ENCODE measurements at regions not wholly inside any gene's neighbourhood (a gene's known extent, or its start where the extent isn't known, plus 50 kb on each side); places are given as distances from the start of the nearest gene placed in this dataset.
"Not testable (repeated sequence)": the region's sequence is repeated elsewhere in the genome, so short reads cannot be mapped to it uniquely, and the experiment has no call there.

DNA sequence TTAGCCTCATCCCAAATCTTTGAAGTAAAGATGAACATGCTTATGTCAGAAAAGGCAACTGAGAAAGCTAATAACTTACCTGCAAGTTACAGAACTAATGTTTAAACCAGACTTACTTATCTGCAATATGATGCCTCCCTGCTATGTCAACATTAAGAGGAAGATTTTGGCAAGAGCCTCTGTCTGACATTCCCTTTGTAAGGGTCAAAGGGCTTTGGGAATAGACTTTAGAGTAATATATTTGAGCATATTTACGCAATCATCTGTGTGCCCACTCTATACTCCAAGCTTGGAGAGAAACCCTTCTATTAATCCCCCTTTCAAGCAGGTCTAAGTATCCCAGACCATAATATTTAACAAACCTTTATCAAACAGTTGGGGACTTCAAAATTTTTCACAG, 389.4 kb downstream of the NPIPA8 start:
- DNase-seq (ENCODE audit: low read depth in 4 of 4, low spot score in 2 of 4): no peak

DNA sequence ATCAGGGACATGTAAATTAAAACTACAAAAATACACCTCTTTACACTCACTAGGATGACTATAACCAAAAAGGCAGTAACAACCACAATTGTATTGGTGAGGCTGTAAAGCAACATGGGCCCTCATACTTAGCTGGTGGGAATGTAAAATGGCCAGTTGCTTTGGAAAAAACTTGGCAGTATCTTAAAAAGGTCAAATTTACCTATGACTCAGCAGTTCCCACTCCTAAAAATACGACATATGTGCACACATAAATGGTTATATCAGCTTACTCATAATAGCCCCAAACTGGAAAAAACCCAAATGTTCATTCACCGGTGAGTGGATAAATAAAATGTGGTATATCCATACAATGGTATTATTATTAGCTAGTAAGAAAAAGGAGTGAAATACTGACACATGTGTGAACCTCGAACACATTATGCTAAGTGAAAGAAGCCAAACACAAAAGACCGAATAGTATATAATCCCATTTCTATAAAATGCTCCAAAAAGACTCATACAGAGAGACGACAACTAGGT, 391.4 kb downstream of the NPIPA8 start:
- DNase-seq (ENCODE audit: low read depth in 4 of 4, low spot score in 2 of 4): no peak

DNA sequence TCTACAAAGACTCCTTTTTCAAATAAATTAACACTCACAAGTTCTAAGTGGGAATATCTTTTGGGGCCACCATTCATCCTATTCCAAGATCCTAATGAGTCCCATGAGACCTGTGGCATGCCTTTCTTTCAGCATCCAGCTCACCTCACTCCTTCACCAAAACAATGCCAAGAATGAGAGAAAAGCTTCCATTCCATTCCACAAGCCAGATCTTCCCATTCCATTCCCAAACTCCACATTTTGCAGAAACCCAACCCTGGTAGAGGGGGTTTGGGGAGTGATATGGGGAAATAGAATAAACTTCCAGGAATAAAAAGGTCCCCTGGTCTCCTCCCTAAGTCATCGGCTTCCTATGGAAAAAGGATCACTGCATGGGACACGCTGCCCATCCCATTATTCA, 392.2 kb downstream of the NPIPA8 start:
- DNase-seq (ENCODE audit: low read depth in 4 of 4, low spot score in 2 of 4): no peak

DNA sequence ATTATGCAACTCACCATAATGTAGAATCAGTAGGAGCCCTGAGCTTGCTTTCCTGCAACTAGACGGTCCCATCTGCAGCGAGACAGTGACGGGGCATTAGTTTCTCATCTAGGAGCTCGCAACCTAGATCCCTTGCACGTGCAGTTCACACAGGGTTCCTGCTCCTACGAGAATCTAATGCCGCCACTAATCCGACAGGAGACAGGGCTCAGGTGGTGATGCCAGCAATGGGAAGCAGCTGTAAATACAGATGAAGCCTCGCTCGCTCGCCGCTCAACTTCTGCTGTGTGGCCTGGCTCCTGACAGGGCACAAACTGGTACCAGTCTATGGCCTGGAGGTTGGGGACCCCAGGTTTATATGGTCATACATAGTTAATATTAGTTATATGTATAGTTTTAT, 394.5 kb downstream of the NPIPA8 start:
- no peak for DNase-seq (ENCODE audit: low read depth in 4 of 4, low spot score in 2 of 4)

DNA sequence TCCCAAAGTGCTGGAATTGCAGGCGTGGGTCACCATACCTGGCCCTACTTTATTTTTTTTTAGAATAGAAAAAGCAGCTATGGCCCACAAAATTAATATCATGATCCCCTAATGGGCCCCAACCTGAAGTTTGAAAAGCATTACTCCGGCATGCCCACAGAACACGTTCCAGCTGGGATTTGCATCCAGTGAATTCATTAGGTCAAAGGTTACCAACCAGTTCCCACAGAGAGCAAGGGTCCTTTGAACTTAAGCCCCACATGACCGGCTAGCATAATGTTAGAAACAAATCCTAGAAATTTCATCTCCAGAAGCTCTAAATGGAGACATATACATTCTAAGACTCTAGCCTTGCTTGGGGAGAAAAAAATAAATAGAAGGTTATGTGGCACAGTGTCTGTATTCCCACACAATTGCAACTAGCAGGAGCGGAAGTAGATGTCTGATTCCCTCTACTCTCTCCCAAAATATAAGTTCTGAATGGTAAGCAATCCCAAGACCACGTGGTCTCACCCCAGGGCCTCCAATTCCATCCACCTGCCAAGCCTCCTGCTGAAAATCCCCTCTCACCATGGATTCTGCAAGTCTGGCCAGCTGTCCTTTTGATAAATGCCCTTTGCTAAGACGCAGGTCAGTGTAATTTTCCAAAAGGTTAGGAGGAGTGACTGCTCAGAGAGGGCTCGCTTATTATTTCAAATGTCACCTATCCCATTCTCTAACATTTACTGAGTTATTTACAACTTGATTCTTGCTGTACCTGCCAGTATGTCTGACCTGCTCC, 395.8 kb downstream of the NPIPA8 start:
- no peak for DNase-seq (ENCODE audit: low read depth in 4 of 4, low spot score in 2 of 4)

DNA sequence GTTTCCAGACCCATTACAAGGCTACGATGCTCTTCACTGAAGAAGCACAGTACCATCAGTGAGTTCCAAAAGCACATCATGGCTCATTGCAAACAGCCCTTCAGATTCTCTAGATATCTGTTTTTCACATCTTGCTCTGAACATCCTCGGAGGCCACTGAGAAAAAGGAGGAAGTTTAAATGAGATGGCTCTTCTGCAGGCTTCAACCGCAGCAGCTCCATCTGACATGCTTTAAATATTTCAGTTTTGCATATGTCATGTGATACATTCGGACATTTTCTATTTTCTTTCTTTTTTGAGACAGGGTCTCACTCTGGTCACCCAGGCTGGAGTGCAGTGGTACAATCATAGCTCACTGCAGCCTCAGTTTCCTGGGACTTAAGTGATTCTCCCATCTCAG, 396.8 kb downstream of the NPIPA8 start:
- DNase-seq (ENCODE audit: low read depth in 4 of 4, low spot score in 2 of 4): no peak

DNA sequence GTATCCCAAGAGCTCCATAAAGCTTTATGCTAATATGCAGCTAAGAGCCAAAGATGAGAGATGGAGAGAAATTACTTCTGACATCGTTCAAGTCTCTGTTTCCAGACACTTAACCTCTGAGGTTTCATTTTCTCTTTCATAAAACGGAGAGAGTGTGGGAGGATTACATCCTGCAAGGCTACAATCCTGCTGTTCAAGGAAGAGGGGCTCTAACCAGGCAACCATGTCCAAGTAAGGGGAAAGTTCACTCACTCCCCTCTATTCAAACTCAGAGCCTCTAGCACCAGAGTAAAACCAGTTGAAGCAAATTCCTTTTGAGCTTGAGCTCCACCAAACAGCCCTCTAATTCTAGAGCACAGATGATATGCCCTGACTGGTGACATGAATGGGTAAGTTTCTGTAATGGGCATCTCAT, 397.4 kb downstream of the NPIPA8 start:
- peak; percentile 3 to 47 (median 38) for DNase-seq (ENCODE audit: low read depth in 4 of 4, low spot score in 2 of 4)

DNA sequence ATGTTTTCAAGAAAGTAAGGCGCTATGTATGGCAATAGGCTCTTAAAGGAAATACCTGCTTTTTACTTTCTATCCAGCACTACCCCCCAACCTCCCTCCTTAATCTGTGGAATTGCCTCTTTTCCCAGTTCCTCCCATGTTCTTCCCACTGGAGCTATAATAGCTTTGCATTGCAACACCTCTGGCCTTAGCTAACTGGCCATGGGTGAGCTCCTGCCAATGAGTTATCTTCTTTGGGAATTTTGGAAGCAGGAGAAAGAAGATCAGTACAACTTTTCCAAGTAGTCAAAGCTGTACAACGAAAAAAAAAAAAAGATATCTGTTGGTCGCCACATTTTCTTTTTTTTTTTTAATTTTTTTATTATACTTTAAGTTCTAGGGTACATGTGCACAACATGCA, 398.0 kb downstream of the NPIPA8 start:
- no peak for DNase-seq (ENCODE audit: low read depth in 4 of 4, low spot score in 2 of 4)

DNA sequence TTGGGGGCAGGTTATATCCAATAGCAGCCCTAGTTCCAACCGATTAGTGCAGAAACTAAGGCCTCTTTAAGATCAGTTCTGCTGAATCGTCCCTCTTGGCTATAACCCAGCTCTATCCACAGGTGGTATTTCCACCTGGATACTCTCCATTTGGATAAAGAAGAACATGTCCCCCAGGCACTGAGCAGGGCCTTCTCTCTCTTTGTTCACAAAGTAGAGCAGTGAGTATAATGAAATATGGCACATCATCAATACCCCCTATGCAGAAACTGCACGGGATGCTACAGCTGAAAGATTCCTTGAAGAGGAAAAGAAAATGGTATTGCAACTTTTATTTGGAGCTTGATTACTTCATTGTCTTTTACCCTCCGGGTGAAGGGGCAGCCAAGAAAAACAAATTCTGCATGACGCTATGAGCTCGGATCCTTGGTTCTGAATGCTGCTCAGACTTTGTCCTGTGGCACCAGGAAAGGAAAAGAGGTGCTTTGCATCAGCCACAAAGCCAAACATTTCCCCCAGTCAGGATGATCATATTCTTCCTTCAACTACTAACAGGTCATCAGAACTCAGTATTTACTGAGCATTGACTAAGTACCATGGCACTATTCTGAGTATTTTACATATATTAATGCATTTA, 399.7 kb downstream of the NPIPA8 start:
- no peak for DNase-seq (ENCODE audit: low read depth in 4 of 4, low spot score in 2 of 4)

DNA sequence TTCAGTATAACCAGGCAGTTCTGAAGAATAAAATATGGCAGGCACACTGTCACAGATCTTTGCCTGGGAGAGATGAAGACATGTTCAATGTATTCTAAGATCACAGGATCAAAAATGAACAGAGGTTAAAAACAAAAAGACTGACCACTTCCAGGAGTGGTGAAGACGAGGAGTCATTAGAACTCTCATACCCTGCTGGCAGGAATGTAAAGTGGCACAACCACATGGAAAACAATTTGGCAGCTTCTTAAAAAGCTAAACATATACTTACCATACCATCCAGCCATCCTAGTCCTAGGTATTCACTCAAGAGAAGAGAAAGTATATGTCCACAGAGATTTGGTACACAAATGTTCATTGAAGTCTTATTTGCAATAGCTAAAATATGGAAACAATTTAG, 406.3 kb downstream of the NPIPA8 start:
- no peak for DNase-seq (ENCODE audit: low read depth in 4 of 4, low spot score in 2 of 4)

DNA sequence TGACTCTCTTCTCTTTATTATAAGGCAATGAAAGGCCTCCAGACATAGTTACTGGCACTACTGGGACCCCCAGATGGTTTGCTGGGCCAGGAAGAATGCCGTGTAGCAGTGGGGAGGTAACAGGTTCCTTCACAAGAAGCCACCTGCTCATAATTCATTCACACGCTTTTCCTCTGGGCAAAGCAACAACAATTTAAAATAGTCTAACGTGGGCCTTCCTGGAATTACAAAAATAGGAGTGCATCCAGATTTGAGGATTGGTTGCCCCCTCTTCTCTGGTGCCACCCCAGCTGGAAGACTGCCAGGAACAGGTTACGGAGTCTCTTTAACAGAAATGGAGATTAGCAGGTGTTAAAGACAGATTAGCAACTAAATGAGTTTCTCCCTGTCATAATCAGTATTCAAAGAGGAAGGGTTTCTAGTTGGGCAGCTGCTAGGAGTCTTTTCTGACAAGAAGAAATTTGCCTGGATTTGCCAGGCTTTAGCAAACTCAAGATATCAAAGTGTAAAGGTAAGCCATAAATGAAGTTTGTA, 409.6 kb downstream of the NPIPA8 start:
- DNase-seq (ENCODE audit: low read depth in 4 of 4, low spot score in 2 of 4): no peak

DNA sequence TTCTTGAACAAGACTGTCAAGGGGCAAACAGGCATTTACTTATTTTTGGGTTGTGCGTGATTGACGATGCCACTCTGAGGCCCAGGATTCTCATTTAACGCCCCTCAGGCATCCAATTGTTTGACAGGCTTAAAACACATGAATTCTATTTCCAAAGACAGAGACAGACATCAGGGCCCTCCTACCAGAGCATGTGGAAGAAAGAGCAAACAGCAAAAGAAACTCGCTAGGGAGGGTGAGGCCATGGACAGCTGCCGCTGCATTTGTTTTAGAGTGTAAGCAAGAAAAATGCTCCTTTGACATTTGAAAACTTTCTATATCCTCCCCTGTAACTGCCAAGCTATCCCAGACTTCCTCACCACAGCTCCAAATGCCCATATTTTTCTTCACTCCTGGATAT, 410.1 kb downstream of the NPIPA8 start:
- no peak for DNase-seq (ENCODE audit: low read depth in 4 of 4, low spot score in 2 of 4)

DNA sequence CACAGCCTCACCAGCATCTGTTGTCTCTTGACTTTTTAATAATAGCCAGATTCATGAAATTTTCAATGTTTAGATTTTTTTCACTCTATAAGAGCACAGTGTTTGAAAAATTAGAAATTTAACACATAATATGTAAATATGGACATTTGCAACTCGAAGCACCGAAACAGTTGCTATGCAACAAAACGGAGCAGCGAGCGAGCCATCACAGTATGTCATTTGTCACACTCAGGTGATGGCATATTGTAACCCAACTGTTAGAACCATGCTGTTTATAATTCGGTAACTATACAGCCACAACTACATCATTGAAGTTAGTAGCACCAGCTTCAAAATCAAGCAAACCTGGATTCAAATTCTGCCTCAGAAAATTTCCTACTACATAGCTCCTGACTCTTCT, 410.8 kb downstream of the NPIPA8 start:
- no peak for DNase-seq (ENCODE audit: low read depth in 4 of 4, low spot score in 2 of 4)

DNA sequence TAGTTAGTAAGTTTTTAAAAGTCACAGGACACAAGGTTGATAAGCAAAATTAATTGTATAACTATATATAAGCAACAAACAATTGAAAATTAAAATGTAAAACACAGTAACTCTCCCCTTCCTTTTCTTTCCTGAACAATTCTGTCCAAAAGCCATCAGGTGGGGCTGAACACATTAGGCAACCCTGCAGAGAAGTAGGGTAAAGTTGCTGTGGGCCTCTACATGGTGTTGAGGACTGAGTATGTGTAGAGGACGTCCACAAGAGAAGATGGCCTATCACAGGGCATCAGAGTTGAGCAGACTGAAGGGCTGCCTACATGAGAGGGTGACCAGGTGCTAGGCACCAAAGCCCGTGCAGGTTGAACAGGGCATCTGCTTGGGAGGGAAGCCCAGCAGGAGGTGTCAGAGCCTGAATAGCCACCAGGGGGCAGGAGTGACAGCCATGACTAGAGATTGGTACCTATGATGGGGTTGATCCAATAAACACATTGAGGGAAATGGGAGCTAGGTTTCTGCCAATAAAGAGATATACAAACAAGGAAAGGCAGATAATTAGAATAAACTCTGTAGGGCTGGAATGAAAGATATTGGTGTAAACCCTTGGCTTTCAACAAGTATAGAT, 415.1 kb downstream of the NPIPA8 start:
- DNase-seq (ENCODE audit: low read depth in 4 of 4, low spot score in 2 of 4): no peak

DNA sequence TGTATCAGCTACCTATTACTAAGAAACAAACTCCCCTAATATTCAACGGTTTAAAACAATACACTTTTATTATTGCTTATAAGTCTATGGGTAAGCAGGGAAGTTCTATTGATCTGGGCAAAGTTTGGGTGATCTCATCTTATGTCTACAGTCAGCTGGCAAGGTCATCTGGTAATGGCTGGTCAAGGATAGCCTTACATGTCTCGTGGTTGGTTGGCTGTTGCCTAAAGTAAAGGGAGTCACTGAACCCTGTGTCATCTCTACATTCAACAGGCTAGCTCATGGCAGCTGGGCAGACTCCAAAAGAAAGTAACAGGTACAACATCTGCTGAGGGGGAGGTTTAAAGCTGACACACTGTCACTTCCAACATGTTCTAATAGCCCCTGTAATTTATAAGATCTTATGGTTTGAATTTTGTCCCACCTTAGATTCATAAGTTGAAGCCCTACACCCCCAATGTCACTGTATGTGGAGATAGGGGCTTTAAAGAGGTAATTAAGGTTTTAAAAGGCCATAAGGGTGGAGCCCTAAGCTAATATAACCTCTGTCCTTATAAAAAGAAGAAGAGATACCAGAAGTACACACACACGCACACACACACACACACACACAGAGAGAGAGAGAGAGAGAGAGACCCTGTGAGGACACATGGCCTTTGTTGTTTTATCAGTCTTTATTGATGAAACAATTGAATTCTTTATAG, 419.1 kb downstream of the NPIPA8 start:
- DNase-seq (ENCODE audit: low read depth in 4 of 4, low spot score in 2 of 4): no peak

DNA sequence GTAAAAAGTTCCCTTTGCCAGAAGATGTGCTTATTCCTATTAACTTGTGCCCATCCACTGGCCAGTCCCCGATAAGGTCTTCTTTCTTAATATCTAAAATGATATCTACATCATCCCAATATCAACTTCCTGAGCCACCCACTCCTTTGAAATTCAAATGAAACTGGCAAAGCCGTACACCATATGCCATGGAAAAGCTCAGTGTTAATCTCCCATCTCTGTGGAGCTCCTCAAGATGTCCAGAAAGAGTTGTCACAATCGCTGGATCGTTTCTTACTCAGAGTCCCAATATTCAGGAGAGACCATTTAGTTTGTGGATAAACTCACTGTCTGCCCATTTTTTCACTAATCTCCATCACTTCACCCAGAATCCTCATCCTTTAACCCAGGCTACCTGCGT, 420.7 kb downstream of the NPIPA8 start:
- DNase-seq (ENCODE audit: low read depth in 4 of 4, low spot score in 2 of 4): no peak

DNA sequence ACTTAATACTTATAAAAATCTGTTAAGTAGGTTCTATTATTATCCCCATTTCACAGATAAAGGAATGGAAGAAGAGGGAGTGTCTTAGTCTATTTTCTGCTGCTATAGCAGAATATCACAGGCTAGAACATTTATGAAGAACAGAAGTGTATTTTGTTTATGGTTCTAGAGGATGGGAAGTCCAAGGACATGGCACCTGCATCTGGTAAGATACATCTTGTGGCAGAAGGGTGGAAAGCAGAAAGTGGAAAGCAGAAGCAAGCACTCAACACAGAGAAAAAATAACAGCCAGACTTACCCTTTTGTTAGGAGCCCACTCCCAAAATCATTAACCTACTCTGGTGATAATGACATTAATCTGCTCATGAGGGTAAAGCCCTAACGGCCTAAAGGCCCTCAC, 422.4 kb downstream of the NPIPA8 start:
- DNase-seq (ENCODE audit: low read depth in 4 of 4, low spot score in 2 of 4): no peak

DNA sequence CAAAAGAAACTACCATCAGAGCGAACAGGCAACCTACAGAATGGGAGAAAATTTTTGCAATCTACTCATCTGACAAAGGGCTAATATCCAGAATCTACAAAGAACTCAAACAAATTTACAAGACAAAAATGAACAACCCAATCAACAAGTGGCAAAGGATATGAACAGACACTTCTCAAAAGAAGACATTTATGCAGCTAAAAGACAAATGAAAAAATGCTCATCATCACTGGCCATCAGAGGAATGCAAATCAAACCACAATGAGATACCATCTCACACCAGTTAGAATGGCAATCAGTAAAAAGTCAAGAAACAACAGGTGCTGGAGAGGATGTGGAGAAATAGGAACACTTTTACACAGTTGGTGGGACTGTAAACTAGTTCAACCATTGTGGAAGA, 425.0 kb downstream of the NPIPA8 start:
- not testable (repeated sequence) for DNase-seq (ENCODE audit: low read depth in 4 of 4, low spot score in 2 of 4)

DNA sequence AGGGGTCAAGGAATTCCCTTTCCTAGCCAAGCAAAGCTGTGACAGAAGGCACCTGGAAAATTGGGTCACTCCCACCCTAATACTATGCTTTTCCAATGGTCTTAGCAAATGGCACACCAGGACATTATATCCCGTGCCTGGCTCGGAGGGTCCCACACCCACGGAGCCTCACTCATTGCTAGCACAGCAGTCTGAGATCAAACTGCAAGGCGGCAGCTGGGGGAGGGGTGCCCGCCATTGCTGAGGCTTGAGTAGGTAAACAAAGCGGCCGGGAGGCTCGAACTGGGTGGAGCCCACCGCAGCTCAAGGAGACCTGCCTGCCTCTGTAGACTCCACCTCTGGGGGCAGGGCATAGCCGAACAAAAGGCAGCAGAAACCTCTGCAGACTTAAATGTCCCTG, 429.9 kb downstream of the NPIPA8 start:
- DNase-seq (ENCODE audit: low read depth in 4 of 4, low spot score in 2 of 4): not testable (repeated sequence)

DNA sequence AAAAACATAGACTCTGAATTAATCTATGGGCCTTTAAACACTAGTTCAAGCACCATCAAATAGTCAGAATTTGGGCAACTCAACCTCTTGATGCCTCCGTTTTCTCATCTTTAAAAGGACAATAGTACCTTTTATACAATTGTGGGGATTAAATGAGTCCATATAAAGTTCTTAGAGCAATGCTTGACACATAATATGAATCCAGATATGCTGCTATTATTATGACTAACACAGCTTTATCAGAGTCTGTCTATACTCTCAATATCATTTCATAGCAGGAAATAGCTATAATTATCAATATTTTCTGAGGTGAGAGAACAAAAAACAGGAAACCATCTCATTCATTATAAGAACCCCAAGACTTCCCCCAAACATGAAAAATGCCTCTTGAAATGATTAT, 430.5 kb upstream of the XYLT1 start:
- DNase-seq (ENCODE audit: low read depth in 4 of 4, low spot score in 2 of 4): no peak

DNA sequence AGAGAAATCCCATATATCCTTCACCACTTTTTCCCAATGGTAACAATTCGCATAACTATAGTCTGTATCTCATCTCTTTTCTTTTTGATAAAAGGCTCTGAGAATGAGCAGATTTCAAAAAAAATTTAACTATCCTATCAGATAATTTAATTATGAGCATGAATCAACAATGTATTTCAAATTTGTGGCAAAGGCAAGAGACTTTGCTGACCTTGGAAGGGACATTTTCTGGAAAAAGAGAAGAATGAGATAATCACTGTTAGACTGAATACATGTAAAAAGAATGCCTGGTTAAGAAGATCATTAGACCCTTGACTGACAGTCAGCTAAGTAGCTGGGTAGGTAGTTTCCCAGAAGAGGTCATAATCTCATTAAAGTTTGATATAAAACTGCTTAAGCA, 428.4 kb upstream of the XYLT1 start:
- no peak for DNase-seq (ENCODE audit: low read depth in 4 of 4, low spot score in 2 of 4)
